T follicular helper cell (primary cell): ENCODE measurements at regions not wholly inside any gene's neighbourhood (a gene's known extent, or its start where the extent isn't known, plus 50 kb on each side); places are given as distances from the start of the nearest gene placed in this dataset.
"Not testable (repeated sequence)": the region's sequence is repeated elsewhere in the genome, so short reads cannot be mapped to it uniquely, and the experiment has no call there.

Experiments
- DNase-seq: peaks from one replicate; pipeline ENCODE4 v3.0.0-alpha.2; 2020; ENCODE audit warnings: low read depth

GRCh38 chr21:38613686-38614085 is 115.4 kb upstream of the ERG start:
- no peak for DNase-seq

- DNase-seq: no peak
These were observed 116.3 kb upstream of the ERG start for GRCh38 chr21:38614558-38614957.

- no peak for DNase-seq
These were observed 121.2 kb upstream of the ERG start for GRCh38 chr21:38619480-38619879.

GRCh38 chr21:38619992-38620479 is 121.8 kb upstream of the ERG start:
- no peak for DNase-seq

GRCh38 chr21:38621132-38621531 is 122.9 kb upstream of the ERG start:
- no peak for DNase-seq

- no peak for DNase-seq
These were observed 124.0 kb upstream of the ERG start for GRCh38 chr21:38622081-38622826.

- DNase-seq: no peak
These were observed 124.5 kb upstream of the ERG start for GRCh38 chr21:38622827-38623209.

- no peak for DNase-seq
These were observed 125.3 kb upstream of the ERG start for GRCh38 chr21:38623552-38623951.

GRCh38 chr21:38625000-38625399 is 126.7 kb upstream of the ERG start:
- no peak for DNase-seq

GRCh38 chr21:38626306-38626705 is 128.0 kb upstream of the ERG start:
- no peak for DNase-seq

- DNase-seq: no peak
These were observed 130.1 kb upstream of the ERG start for GRCh38 chr21:38628349-38628748.

- DNase-seq: no peak
These were observed 132.9 kb upstream of the ERG start for GRCh38 chr21:38631206-38631605.

- DNase-seq: no peak
These were observed 133.4 kb upstream of the ERG start for GRCh38 chr21:38631676-38632075.

GRCh38 chr21:38637161-38637560 is 138.9 kb upstream of the ERG start:
- no peak for DNase-seq

GRCh38 chr21:38639571-38640354 is 141.5 kb upstream of the ERG start:
- DNase-seq: no peak

GRCh38 chr21:38640355-38640742 is 142.1 kb upstream of the ERG start:
- not testable (repeated sequence) for DNase-seq

- DNase-seq: no peak
These were observed 145.2 kb upstream of the ERG start for GRCh38 chr21:38643404-38644023.

GRCh38 chr21:38645282-38645681 is 147.0 kb upstream of the ERG start:
- DNase-seq: no peak

GRCh38 chr21:38646213-38646837 is 148.0 kb upstream of the ERG start:
- no peak for DNase-seq

- DNase-seq: no peak
These were observed 150.8 kb upstream of the ERG start for GRCh38 chr21:38649120-38649519.

GRCh38 chr21:38651570-38651969 is 153.3 kb upstream of the ERG start:
- DNase-seq: no peak

GRCh38 chr21:38652396-38652795 is 153.3 kb upstream of the ETS2 start:
- DNase-seq: no peak
